WERI-Rb-1 (cell line): ENCODE measurements at regions not wholly inside any gene's neighbourhood (a gene's known extent, or its start where the extent isn't known, plus 50 kb on each side); places are given as distances from the start of the nearest gene placed in this dataset.

Experiments
- DNase-seq: peaks from one replicate; pipeline ENCODE4 v3.0.0-alpha.2; 2020
- H3K27ac ChIP-seq: fragments of 250-450 bp; sonication (Bioruptor Pico); 2 replicates; pipeline ENCODE4 v1.5.1; 2020; ENCODE audit warnings: mild to moderate bottlenecking, moderate library complexity
- H3K27me3 ChIP-seq: fragments of 250-450 bp; sonication (Bioruptor Pico); 2 replicates; pipeline ENCODE4 v1.5.1; 2021; ENCODE audit warnings: mild to moderate bottlenecking, low read depth, moderate library complexity; ENCODE audit not compliant: insufficient read depth, severe bottlenecking
- H3K36me3 ChIP-seq: fragments of 250-450 bp; sonication (Bioruptor Pico); 2 replicates; pipeline ENCODE4 v1.5.1; 2020; ENCODE audit warnings: mild to moderate bottlenecking, moderate library complexity
- H3K4me3 ChIP-seq: 2 replicates; pipeline ENCODE4 v1.5.1; 2011; ENCODE audit warnings: low read depth, mild to moderate bottlenecking, control low read depth, low read length
- H3K9me3 ChIP-seq: fragments of 250-450 bp; sonication (Bioruptor Pico); 2 replicates; pipeline ENCODE4 v1.5.1; 2021; ENCODE audit warnings: mild to moderate bottlenecking, moderate library complexity; ENCODE audit not compliant: severe bottlenecking
- CTCF ChIP-seq: IDR thresholded peaks from 2 replicates; pipeline ENCODE4 v1.5.1; 2011; ENCODE audit warnings: low read depth, mild to moderate bottlenecking, control low read depth, inconsistent platforms, low read length

GRCh38 chr5:92459654-92460053, 1076.5 kb upstream of the ARRDC3 start:
- no peak for TF ChIP-seq CTCF
- no peak overlapping the region for H3K27ac ChIP-seq
- H3K36me3 ChIP-seq = no peaks in the 10 kb centered on the region
- no peaks in the 10 kb centered on the region for H3K27me3 ChIP-seq
- no peak overlapping the region for H3K4me3 ChIP-seq
- no peak for DNase-seq
- no peaks in the 10 kb centered on the region for H3K9me3 ChIP-seq

GRCh38 chr5:92455011-92455410, 1071.9 kb upstream of the ARRDC3 start:
- Histone ChIP-seq H3K27me3 (no peaks in the 10 kb centered on the region), H3K36me3 (no peaks in the 10 kb centered on the region), H3K27ac (no peak overlapping the region), H3K9me3 (no peaks in the 10 kb centered on the region), H3K4me3 (no peak overlapping the region)
- no peak for TF ChIP-seq CTCF
- DNase-seq = no peak

DNA sequence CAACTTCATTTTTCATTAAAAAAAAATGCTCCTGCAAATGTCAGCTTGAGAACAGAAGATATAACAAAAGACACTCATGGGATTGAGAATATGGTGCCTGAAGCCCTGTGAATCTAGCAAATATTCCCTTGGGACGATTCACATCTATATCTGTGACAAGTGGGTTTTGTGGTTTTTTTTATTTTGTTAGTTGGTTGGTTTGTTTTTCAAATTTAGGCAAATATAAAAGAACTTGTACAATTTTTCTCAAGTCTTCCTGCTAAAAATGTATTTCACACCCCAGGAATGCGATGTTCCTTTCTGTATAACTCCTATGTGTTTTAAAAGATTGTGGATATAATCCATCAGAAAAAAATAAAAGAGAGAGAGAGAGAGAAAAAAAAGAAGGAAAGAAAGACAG, 1061.8 kb upstream of the ARRDC3 start:
- Histone ChIP-seq H3K27ac (no peak overlapping the region), H3K4me3 (no peak overlapping the region), H3K9me3 (peaks cover under 1% of the 10 kb centered on the region), H3K27me3 (no peaks in the 10 kb centered on the region), H3K36me3 (no peaks in the 10 kb centered on the region)
- no peak for DNase-seq
- no peak for TF ChIP-seq CTCF

GRCh38 chr5:92435781-92436180, 1052.7 kb upstream of the ARRDC3 start:
- peak overlapping the region; percentile 83 for H3K27ac ChIP-seq
- DNase-seq = peak; percentile 97
- no peaks in the 10 kb centered on the region for H3K36me3 ChIP-seq
- no peak overlapping the region for H3K4me3 ChIP-seq
- no peaks in the 10 kb centered on the region for H3K27me3 ChIP-seq
- no peak for TF ChIP-seq CTCF
- H3K9me3 ChIP-seq = peaks cover 3% of the 10 kb centered on the region

GRCh38 chr5:92429646-92430045, 1046.5 kb upstream of the ARRDC3 start:
- H3K4me3 ChIP-seq = no peak overlapping the region
- no peak for TF ChIP-seq CTCF
- H3K9me3 ChIP-seq = no peaks in the 10 kb centered on the region
- DNase-seq = no peak
- no peak overlapping the region for H3K27ac ChIP-seq
- H3K36me3 ChIP-seq = no peaks in the 10 kb centered on the region
- H3K27me3 ChIP-seq = no peaks in the 10 kb centered on the region

DNA sequence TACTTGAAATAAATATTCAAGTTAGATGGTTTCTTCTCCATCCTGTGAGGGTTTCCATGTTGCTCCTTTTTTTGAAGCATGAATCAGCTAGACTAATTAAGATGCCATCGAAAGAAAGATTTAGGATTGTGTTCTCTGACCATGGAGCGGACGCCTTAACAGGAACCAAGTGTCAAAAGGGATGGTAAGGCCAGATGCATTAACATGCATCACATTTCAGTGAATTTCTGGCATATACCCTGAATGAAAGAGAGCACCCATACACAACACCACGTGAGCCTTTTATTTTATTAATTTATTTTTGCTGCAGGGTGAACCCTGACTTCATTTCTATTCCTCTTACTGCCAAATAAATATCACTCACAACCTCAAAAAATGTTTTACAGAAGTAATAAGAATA, 1045.3 kb upstream of the ARRDC3 start:
- Histone ChIP-seq H3K27ac (no peak overlapping the region), H3K9me3 (no peaks in the 10 kb centered on the region), H3K36me3 (no peaks in the 10 kb centered on the region), H3K27me3 (no peaks in the 10 kb centered on the region), H3K4me3 (no peak overlapping the region)
- no peak for DNase-seq
- TF ChIP-seq CTCF = no peak
